ENCODE measurements at regions not wholly inside any gene's neighbourhood (a gene's known extent, or its start where the extent isn't known, plus 50 kb on each side); places are given as distances from the start of the nearest gene placed in this dataset.

DNA sequence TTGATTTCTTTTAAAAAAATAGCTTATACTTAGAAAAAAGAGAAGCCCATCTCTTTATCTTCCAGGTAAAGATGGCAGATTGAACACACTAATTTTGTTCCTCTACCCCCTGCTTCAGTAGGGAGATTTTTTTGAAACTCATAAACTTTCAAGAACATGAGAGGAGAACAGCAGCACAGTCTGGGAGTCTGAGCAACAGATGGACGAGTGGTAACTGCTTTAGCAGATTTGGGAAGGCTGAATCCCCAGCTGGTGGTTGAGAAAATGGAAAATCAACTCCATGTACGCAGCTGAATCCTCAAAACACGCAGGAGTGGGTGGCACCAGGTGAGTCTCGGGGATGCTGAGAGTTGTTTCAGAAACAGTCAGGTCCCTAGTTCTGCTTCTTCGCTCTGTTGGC lies 114.6 kb upstream of the CTBP2 start:
- TF ChIP-seq, protein P1, sequence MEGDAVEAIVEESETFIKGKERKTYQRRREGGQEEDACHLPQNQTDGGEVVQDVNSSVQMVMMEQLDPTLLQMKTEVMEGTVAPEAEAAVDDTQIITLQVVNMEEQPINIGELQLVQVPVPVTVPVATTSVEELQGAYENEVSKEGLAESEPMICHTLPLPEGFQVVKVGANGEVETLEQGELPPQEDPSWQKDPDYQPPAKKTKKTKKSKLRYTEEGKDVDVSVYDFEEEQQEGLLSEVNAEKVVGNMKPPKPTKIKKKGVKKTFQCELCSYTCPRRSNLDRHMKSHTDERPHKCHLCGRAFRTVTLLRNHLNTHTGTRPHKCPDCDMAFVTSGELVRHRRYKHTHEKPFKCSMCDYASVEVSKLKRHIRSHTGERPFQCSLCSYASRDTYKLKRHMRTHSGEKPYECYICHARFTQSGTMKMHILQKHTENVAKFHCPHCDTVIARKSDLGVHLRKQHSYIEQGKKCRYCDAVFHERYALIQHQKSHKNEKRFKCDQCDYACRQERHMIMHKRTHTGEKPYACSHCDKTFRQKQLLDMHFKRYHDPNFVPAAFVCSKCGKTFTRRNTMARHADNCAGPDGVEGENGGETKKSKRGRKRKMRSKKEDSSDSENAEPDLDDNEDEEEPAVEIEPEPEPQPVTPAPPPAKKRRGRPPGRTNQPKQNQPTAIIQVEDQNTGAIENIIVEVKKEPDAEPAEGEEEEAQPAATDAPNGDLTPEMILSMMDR (IDR thresholded peaks at IDR 0.05), result no peak
- no peak for TF ChIP-seq POLR2A (IDR thresholded peaks at IDR 0.05)

Data from adrenal gland (tissue), 5 donors.